GM19025 (cell line): ENCODE measurements at regions not wholly inside any gene's neighbourhood (a gene's known extent, or its start where the extent isn't known, plus 50 kb on each side); places are given as distances from the start of the nearest gene placed in this dataset.

Experiments used
- ATAC-seq: cut with Tn5 transposase; IDR thresholded peaks from one replicate; pipeline ENCODE4 v1.9.1; 2021; ENCODE audit warnings: mild to moderate bottlenecking, low read depth, moderate library complexity; ENCODE audit not compliant: unreplicated experiment

GRCh38 chr13:87868731-87869130 lies 197.6 kb downstream of the SLITRK5 start:
- no peak for ATAC-seq

- ATAC-seq = no peak
Measured at GRCh38 chr13:87872813-87873212, 201.6 kb downstream of the SLITRK5 start.

- no peak for ATAC-seq
Measured at GRCh38 chr13:87877477-87877876, 206.3 kb downstream of the SLITRK5 start.

- no peak for ATAC-seq
Measured at GRCh38 chr13:87878706-87879105, 207.5 kb downstream of the SLITRK5 start.

- no peak for ATAC-seq
Measured at GRCh38 chr13:87884884-87885283, 213.7 kb downstream of the SLITRK5 start.

- ATAC-seq = no peak
Measured at GRCh38 chr13:87887459-87888123, 216.4 kb downstream of the SLITRK5 start.

- ATAC-seq = no peak
Measured at GRCh38 chr13:87889254-87889653, 218.1 kb downstream of the SLITRK5 start.

- ATAC-seq = no peak
Measured at GRCh38 chr13:87893186-87893585, 222.0 kb downstream of the SLITRK5 start.

GRCh38 chr13:87894059-87894458 lies 222.9 kb downstream of the SLITRK5 start:
- no peak for ATAC-seq

GRCh38 chr13:87903553-87903952 lies 232.4 kb downstream of the SLITRK5 start:
- ATAC-seq = no peak

GRCh38 chr13:87906411-87906810 lies 235.2 kb downstream of the SLITRK5 start:
- ATAC-seq = no peak

- ATAC-seq = no peak
Measured at GRCh38 chr13:87907202-87907601, 236.0 kb downstream of the SLITRK5 start.

GRCh38 chr13:87919956-87920355 lies 248.8 kb downstream of the SLITRK5 start:
- no peak for ATAC-seq

GRCh38 chr13:87923753-87924152 lies 252.6 kb downstream of the SLITRK5 start:
- no peak for ATAC-seq

- no peak for ATAC-seq
Measured at GRCh38 chr13:87925006-87925405, 253.8 kb downstream of the SLITRK5 start.

GRCh38 chr13:87940776-87941175 lies 269.6 kb downstream of the SLITRK5 start:
- no peak for ATAC-seq

- no peak for ATAC-seq
Measured at GRCh38 chr13:87941226-87941625, 270.1 kb downstream of the SLITRK5 start.

- ATAC-seq = no peak
Measured at GRCh38 chr13:87942205-87942604, 271.0 kb downstream of the SLITRK5 start.

- ATAC-seq = no peak
Measured at GRCh38 chr13:87944038-87944437, 272.9 kb downstream of the SLITRK5 start.

GRCh38 chr13:87952377-87952776 lies 281.2 kb downstream of the SLITRK5 start:
- no peak for ATAC-seq

GRCh38 chr13:87953381-87953780 lies 282.2 kb downstream of the SLITRK5 start:
- ATAC-seq = no peak

GRCh38 chr13:87954091-87954490 lies 282.9 kb downstream of the SLITRK5 start:
- ATAC-seq = no peak

- no peak for ATAC-seq
Measured at GRCh38 chr13:87961546-87961945, 290.4 kb downstream of the SLITRK5 start.
